ENCODE measurements at regions not wholly inside any gene's neighbourhood (a gene's known extent, or its start where the extent isn't known, plus 50 kb on each side); places are given as distances from the start of the nearest gene placed in this dataset.

DNA sequence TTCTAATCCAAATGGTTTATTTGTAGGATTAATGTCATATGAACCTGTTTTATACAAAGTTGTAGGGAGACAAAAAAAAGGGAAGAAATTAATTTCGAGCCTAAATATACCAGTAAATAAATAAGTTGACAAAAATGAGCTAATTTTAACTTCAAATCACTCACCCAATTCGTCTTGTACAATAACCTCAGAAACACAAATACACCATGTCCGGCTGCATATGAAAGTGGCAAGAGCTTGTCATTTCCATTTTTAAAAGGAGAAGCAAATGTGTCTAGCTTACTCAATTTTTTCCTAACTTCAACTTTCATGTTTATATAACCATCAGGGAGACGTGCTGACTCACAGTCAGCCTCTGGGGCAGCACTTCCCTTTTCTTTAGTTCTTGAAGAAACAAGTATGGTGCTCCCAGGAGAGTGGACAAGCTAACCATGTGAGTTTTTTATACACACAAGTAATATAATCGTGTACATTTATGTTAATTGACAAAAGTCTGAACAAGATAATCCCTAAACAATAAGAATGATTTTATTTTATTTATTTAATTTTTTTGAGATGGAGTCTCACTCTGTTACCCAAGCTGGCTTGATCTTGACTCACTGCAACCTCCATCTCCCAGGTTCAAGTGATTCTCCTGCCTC, 55.5 kb upstream of the SGK1 start:
- peak; percentile 27 for DNase-seq (ENCODE audit: low read depth)
- no peak for TF ChIP-seq CTCF (conservative IDR thresholded peaks at IDR 0.05; ENCODE audit: low read depth, low read length)
- no peak overlapping the region for H3K4me3 ChIP-seq (ENCODE audit: low read length)

DNA sequence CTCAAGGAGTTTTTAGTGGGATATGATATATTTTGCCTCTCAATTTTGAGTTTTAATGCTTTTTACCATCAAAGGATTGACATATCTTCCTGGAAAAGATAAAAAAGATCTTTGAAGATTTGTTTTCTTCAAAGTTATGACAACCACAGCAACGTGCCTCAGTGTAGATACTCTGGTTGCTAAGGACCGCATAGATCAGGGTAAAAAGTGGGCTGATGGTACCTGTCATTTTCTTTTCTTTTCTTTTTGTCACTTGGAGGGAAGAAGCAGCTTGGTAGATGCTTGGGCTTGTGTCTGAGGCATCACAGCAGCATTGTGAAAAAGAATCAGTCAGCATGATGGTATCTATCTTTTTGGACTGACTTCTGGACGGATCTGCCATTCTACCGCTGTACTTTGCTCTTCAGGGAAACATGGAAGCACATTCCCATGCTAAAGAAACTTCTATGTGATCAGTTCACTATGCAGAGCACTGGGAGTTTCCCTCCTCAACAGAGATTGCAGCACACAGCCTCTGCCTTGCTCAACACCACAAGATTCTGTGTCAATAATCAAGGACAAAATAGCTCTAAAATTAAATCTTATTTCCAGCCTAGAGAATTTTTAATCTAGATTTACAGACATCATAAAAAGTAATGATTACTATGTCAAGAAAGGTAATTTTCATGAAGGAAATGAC, 54.8 kb upstream of the SGK1 start:
- no peak overlapping the region for H3K4me3 ChIP-seq (ENCODE audit: low read length)
- DNase-seq (ENCODE audit: low read depth) = no peak
- TF ChIP-seq CTCF (conservative IDR thresholded peaks at IDR 0.05; ENCODE audit: low read depth, low read length) = no peak

GRCh38 chr6:134368670-134369069, 50.8 kb upstream of the SGK1 start:
- DNase-seq (ENCODE audit: low read depth) = no peak
- no peak for TF ChIP-seq CTCF (conservative IDR thresholded peaks at IDR 0.05; ENCODE audit: low read depth, low read length)
- no peak overlapping the region for H3K4me3 ChIP-seq (ENCODE audit: low read length)

All from retinal pigment epithelial cell (primary cell).